Lower leg skin (tissue), 4 donors: ENCODE measurements at regions not wholly inside any gene's neighbourhood (a gene's known extent, or its start where the extent isn't known, plus 50 kb on each side); places are given as distances from the start of the nearest gene placed in this dataset.

Source experiments
- DNase-seq, 2 donors: peaks; one replicate each; pipeline ENCODE4 v3.0.0-alpha.2; 2019; ENCODE audit warnings: low spot score in 2 of 2
- H3K4me3 ChIP-seq: fragments of 200-600 bp; sonication (generic); 2 replicates; pipeline ENCODE4 v1.5.1; 2017; ENCODE audit warnings: mild to moderate bottlenecking, low read depth; ENCODE audit not compliant: poor library complexity, severe bottlenecking
- CTCF ChIP-seq, 3 donors: fragments of 450-650 bp; IDR thresholded peaks; one replicate each; pipeline ENCODE4 v1.5.1; 2016; ENCODE audit warnings: antibody characterized with exemption in 3 of 3, mild to moderate bottlenecking in 3 of 3, moderate library complexity in 2 of 3
- POLR2A ChIP-seq, 2 donors: fragments of 450-650 bp; IDR thresholded peaks; one replicate each; pipeline ENCODE4 v1.6.1; 2016 to 2017; ENCODE audit warnings: antibody characterized with exemption in 2 of 2, mild to moderate bottlenecking in 1 of 2, moderate library complexity in 1 of 2
- WGBS, 2 donors: methylation state at CpG; one replicate each; pipeline ENCODE4 v1.1.5; 2018; 5-methylcytosine and 5-hydroxymethylcytosine counted together
- intact Hi-C: fragments of 100-400 bp; cut with DNase I; formaldehyde crosslinking; loops from one replicate; pipeline ENCODE4 v1.15.0; 2023; ENCODE audit warnings: low total_unique reads

- intact Hi-C loops = no loop called here
- H3K4me3 ChIP-seq = no peak overlapping the region
- 92 to 93% methylated on average over 5 of the region's 5 CpGs for WGBS, 2 donors
- no peak for TF ChIP-seq CTCF (IDR thresholded peaks at IDR 0.05)
- TF ChIP-seq POLR2A (IDR thresholded peaks at IDR 0.05) = no peak
- no peak for DNase-seq
Measured at GRCh38 chr13:85589021-85589420, 210.2 kb downstream of the SLITRK6 start.

- no peak for DNase-seq
- intact Hi-C loops = no loop called here
- WGBS, 2 donors = 88 to 90% methylated on average over 3 of the region's 3 CpGs
Measured at GRCh38 chr13:85588359-85588758, 210.9 kb downstream of the SLITRK6 start.

GRCh38 chr13:85586856-85587255, 212.4 kb downstream of the SLITRK6 start:
- intact Hi-C loops = no loop called here
- TF ChIP-seq CTCF (IDR thresholded peaks at IDR 0.05) (no peak), POLR2A (IDR thresholded peaks at IDR 0.05) (no peak)
- no peak for DNase-seq
- no peak overlapping the region for H3K4me3 ChIP-seq

More at GRCh38 chr13:85588359-85588758, 210.9 kb downstream of the SLITRK6 start:
- TF ChIP-seq POLR2A (IDR thresholded peaks at IDR 0.05) = no peak
- TF ChIP-seq CTCF (IDR thresholded peaks at IDR 0.05) = no peak
- no peak overlapping the region for H3K4me3 ChIP-seq

- TF ChIP-seq POLR2A (IDR thresholded peaks at IDR 0.05) (no peak), CTCF (IDR thresholded peaks at IDR 0.05) (no peak)
- 30 to 50% methylated on average over 1 of the region's 1 CpG for WGBS, 2 donors
- no peak for DNase-seq
- H3K4me3 ChIP-seq = no peak overlapping the region
- intact Hi-C loops = no loop called here
Measured at GRCh38 chr13:85586422-85586831, 212.8 kb downstream of the SLITRK6 start.

GRCh38 chr13:85582890-85583289, 216.3 kb downstream of the SLITRK6 start:
- H3K4me3 ChIP-seq = no peak overlapping the region
- DNase-seq = no peak
- TF ChIP-seq CTCF (IDR thresholded peaks at IDR 0.05) = no peak
- TF ChIP-seq POLR2A (IDR thresholded peaks at IDR 0.05) = no peak
- 48 to 51% methylated on average over 1 of the region's 1 CpG for WGBS, 2 donors
- intact Hi-C loops = no loop called here

- H3K4me3 ChIP-seq = no peak overlapping the region
- TF ChIP-seq CTCF (IDR thresholded peaks at IDR 0.05) (no peak), POLR2A (IDR thresholded peaks at IDR 0.05) (no peak)
- DNase-seq = no peak
- intact Hi-C loops = no loop called here
Measured at GRCh38 chr13:85575110-85575509, 224.1 kb downstream of the SLITRK6 start.
